ENCODE measurements at regions not wholly inside any gene's neighbourhood (a gene's known extent, or its start where the extent isn't known, plus 50 kb on each side); places are given as distances from the start of the nearest gene placed in this dataset.

DNA sequence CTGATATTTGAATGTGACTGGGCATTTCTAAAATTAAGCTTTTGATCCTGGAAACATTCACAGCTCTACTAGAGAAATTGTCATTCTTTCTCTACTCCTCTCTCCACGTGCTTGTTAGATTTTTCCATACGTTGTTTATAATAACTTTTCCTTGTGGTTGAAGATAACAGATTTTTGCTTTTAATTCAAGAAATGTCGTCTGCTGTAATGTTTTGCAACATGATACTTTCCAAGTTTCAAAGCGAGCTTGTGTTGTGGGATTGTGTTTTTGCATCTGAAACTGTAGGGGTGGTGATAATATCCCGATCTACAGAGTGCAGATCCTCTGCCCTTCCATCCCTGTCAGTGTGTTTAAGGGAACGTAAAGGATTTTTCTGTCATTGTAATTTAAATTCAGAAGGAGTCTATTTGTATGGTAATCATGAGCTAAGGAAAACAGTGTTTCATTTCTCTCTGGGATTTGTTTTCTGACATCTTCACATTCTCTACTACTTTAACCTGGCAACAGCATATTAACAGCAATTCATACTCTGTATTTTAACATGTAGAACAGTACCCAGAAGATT is 321.4 kb downstream of the FAT3 start:
- H3K4me3 ChIP-seq: no peak overlapping the region
- WGBS, 5 donors: 49 to 58% (median 53%) methylated on average over 6 of the region's 6 CpGs
- H3K36me3 ChIP-seq: no peaks in the 10 kb centered on the region
- peaks cover 0 to 4% (median 0%) of the 10 kb centered on the region in 4 donors for H3K4me1 ChIP-seq
- H3K9me3 ChIP-seq: no peaks in the 10 kb centered on the region
- TF ChIP-seq, protein P1, sequence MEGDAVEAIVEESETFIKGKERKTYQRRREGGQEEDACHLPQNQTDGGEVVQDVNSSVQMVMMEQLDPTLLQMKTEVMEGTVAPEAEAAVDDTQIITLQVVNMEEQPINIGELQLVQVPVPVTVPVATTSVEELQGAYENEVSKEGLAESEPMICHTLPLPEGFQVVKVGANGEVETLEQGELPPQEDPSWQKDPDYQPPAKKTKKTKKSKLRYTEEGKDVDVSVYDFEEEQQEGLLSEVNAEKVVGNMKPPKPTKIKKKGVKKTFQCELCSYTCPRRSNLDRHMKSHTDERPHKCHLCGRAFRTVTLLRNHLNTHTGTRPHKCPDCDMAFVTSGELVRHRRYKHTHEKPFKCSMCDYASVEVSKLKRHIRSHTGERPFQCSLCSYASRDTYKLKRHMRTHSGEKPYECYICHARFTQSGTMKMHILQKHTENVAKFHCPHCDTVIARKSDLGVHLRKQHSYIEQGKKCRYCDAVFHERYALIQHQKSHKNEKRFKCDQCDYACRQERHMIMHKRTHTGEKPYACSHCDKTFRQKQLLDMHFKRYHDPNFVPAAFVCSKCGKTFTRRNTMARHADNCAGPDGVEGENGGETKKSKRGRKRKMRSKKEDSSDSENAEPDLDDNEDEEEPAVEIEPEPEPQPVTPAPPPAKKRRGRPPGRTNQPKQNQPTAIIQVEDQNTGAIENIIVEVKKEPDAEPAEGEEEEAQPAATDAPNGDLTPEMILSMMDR (IDR thresholded peaks at IDR 0.05): no peak
- TF ChIP-seq EP300 (IDR thresholded peaks at IDR 0.05) (no peak), POLR2AphosphoS5 (IDR thresholded peaks at IDR 0.05) (no peak), POLR2A (IDR thresholded peaks at IDR 0.05) (no peak)
- H3K27me3 ChIP-seq: no peaks in the 10 kb centered on the region
- DNase-seq: no peak
- no peak overlapping the region for H3K27ac ChIP-seq
- intact Hi-C loops (cut with DNase I; ENCODE audit: low total_unique reads): no loop called here

DNA sequence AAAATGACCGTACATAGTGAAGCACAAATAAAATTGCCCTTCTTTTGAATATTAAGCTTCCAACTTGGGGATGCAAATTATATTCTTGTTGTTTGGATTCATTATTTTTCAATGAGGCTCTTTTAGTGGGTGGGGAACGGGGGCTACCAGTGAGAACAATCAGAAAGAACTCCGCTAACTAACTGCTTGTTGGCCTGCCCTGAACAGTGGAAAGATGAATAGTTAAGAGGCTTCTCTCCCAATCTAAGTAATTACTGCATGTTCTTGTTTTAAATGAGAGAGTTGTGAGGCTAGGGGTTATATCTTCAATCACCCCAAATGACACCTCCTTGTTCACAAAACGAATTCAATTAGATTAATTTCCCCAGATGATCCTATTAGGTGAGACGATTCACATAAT is 322.0 kb downstream of the FAT3 start:
- Histone ChIP-seq H3K4me3 (no peak overlapping the region), H3K4me1 (peaks cover 0 to 4% (median 0%) of the 10 kb centered on the region in 4 donors), H3K27me3 (no peaks in the 10 kb centered on the region), H3K27ac (no peak overlapping the region), H3K36me3 (no peaks in the 10 kb centered on the region), H3K9me3 (no peaks in the 10 kb centered on the region)
- intact Hi-C loops (cut with DNase I; ENCODE audit: low total_unique reads): no loop called here
- DNase-seq: no peak
- TF ChIP-seq POLR2A (IDR thresholded peaks at IDR 0.05) (no peak), EP300 (IDR thresholded peaks at IDR 0.05) (no peak), POLR2AphosphoS5 (IDR thresholded peaks at IDR 0.05) (no peak)
- TF ChIP-seq, protein P1 (IDR thresholded peaks at IDR 0.05): no peak
- WGBS, 5 donors: 70 to 87% (median 84%) methylated on average over 5 of the region's 5 CpGs

DNA sequence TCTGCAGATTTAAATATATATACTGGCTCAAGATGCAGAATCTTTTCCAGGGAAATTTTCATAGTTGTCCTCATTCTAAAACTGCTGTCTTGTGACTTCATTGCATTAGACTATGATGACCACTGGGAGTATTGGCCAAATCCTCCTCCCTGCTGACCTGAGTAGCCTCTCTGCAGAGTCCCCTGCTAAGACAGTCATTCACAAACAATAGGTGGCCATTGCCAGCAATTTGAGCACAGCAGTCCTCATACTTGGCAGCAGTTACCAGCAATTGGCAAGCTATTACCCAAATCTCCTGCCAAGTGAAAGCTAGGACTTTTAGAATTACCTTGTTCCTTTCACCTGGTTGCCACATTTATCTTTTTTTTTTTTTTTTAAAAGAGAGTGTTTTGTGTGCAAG is 325.8 kb downstream of the FAT3 start:
- Histone ChIP-seq H3K36me3 (no peaks in the 10 kb centered on the region), H3K9me3 (no peaks in the 10 kb centered on the region), H3K27ac (no peak overlapping the region), H3K4me3 (no peak overlapping the region), H3K4me1 (peaks cover 0 to 4% (median 0%) of the 10 kb centered on the region in 4 donors), H3K27me3 (no peaks in the 10 kb centered on the region)
- peak in 1 of 2 donors; percentile 54 for DNase-seq
- intact Hi-C loops (cut with DNase I; ENCODE audit: low total_unique reads): no loop called here
- TF ChIP-seq, protein P1 (IDR thresholded peaks at IDR 0.05): no peak
- TF ChIP-seq POLR2AphosphoS5 (IDR thresholded peaks at IDR 0.05) (no peak), EP300 (IDR thresholded peaks at IDR 0.05) (no peak), POLR2A (IDR thresholded peaks at IDR 0.05) (no peak)

DNA sequence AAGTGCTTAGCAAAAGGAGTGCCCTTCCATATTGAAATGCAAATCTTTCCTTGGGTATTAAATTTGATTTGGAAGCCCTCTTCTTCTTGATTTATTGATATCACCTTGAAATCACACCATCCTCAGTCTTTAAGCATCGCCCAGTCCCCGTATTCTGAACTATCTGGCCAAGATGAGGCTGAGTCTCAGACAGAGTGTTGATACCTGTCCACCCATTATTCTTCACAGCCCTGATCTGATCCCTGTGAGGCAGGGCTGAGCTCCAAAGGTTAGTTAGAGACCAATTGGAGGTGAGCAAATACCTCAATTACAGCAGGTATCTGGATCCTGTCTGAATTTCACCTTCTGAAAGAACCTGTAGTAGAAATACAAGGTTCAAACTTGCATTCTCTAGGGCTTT is 326.3 kb downstream of the FAT3 start:
- intact Hi-C loops (cut with DNase I; ENCODE audit: low total_unique reads): no loop called here

More for the DNA sequence above, 326.3 kb downstream of the FAT3 start:
- no peak overlapping the region for H3K27ac ChIP-seq
- no peak for DNase-seq
- no peaks in the 10 kb centered on the region for H3K27me3 ChIP-seq
- H3K4me3 ChIP-seq: no peak overlapping the region
- no peaks in the 10 kb centered on the region for H3K36me3 ChIP-seq
- H3K9me3 ChIP-seq: no peaks in the 10 kb centered on the region
- peaks cover 0 to 4% (median 0%) of the 10 kb centered on the region in 4 donors for H3K4me1 ChIP-seq
- TF ChIP-seq EP300 (IDR thresholded peaks at IDR 0.05) (no peak), POLR2AphosphoS5 (IDR thresholded peaks at IDR 0.05) (no peak)
- TF ChIP-seq, protein P1 (IDR thresholded peaks at IDR 0.05): no peak
- 89 to 95% (median 93%) methylated on average over 2 of the region's 2 CpGs for WGBS, 5 donors

All from stomach (tissue), 8 donors.